Eye (tissue), 1 donor: ENCODE measurements at regions not wholly inside any gene's neighbourhood (a gene's known extent, or its start where the extent isn't known, plus 50 kb on each side); places are given as distances from the start of the nearest gene placed in this dataset.

Source experiments
- DNase-seq: peaks from one replicate; pipeline ENCODE4 v3.0.0-alpha.2; 2015

GRCh38 chr3:56890448-56891091 lies 88.8 kb upstream of the ARHGEF3 start:
- DNase-seq: peak; percentile 23

GRCh38 chr3:56889131-56889530 lies 87.4 kb upstream of the ARHGEF3 start:
- DNase-seq: no peak

- no peak for DNase-seq
These were observed 85.8 kb upstream of the ARHGEF3 start for GRCh38 chr3:56887402-56888025.

GRCh38 chr3:56886314-56886713 lies 84.6 kb upstream of the ARHGEF3 start:
- DNase-seq: no peak

- no peak for DNase-seq
These were observed 84.1 kb upstream of the ARHGEF3 start for GRCh38 chr3:56885879-56886278.

- DNase-seq: no peak
These were observed 83.7 kb upstream of the ARHGEF3 start for GRCh38 chr3:56885453-56885852.

GRCh38 chr3:56884387-56884786 lies 82.6 kb upstream of the ARHGEF3 start:
- DNase-seq: no peak

- DNase-seq: no peak
These were observed 82.1 kb upstream of the ARHGEF3 start for GRCh38 chr3:56883828-56884227.

- no peak for DNase-seq
These were observed 81.1 kb upstream of the ARHGEF3 start for GRCh38 chr3:56882896-56883295.

GRCh38 chr3:56881841-56882240 lies 80.1 kb upstream of the ARHGEF3 start:
- DNase-seq: no peak

GRCh38 chr3:56880720-56881575 lies 79.2 kb upstream of the ARHGEF3 start:
- DNase-seq: no peak

GRCh38 chr3:56879436-56880215 lies 77.9 kb upstream of the ARHGEF3 start:
- no peak for DNase-seq

- DNase-seq: no peak
These were observed 76.3 kb upstream of the ARHGEF3 start for GRCh38 chr3:56878074-56878473.

- DNase-seq: no peak
These were observed 75.2 kb upstream of the ARHGEF3 start for GRCh38 chr3:56876916-56877315.

- no peak for DNase-seq
These were observed 72.5 kb upstream of the ARHGEF3 start for GRCh38 chr3:56874269-56874668.

- DNase-seq: no peak
These were observed 68.7 kb upstream of the ARHGEF3 start for GRCh38 chr3:56870436-56870835.

GRCh38 chr3:56869157-56869889 lies 67.6 kb upstream of the ARHGEF3 start:
- peak; percentile 30 for DNase-seq

- peak; percentile 57 for DNase-seq
These were observed 67.0 kb upstream of the ARHGEF3 start for GRCh38 chr3:56868706-56869105.

- DNase-seq: no peak
These were observed 65.9 kb upstream of the ARHGEF3 start for GRCh38 chr3:56867671-56868070.

- no peak for DNase-seq
These were observed 63.3 kb upstream of the ARHGEF3 start for GRCh38 chr3:56864918-56865524.

GRCh38 chr3:56864090-56864489 lies 62.3 kb upstream of the ARHGEF3 start:
- no peak for DNase-seq
